ENCODE measurements at regions not wholly inside any gene's neighbourhood (a gene's known extent, or its start where the extent isn't known, plus 50 kb on each side); places are given as distances from the start of the nearest gene placed in this dataset.

- no peak for DNase-seq (ENCODE audit: low read depth in 2 of 2)
Measured at GRCh38 chr16:73255031-73255430, 207.1 kb upstream of the ZFHX3 start.

- DNase-seq (ENCODE audit: low read depth in 2 of 2): no peak
Measured at GRCh38 chr16:73253922-73254480, 206.1 kb upstream of the ZFHX3 start.

DNA sequence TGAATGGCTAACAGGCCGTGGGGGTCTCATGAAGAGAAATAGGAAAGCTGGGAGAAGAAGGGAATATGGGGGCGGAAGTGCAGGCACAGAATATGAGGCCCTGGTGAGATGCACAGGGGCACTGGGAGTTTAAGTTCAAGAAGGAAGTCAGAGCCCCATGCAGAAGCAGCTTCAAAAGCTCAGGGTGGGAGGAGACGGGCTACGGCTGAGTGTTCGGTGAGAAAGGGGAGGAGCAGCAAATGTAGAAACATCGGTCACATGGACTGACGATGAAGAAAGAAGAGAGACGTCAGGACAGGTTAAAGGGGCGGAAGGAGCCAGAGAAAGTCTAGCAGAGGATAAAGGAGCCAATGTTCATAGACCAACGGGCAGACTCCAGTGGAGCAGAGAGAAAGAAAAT, 204.5 kb upstream of the ZFHX3 start:
- no peak for DNase-seq (ENCODE audit: low read depth in 2 of 2)

- no peak for DNase-seq (ENCODE audit: low read depth in 2 of 2)
Measured at GRCh38 chr16:73251608-73252007, 203.7 kb upstream of the ZFHX3 start.

DNA sequence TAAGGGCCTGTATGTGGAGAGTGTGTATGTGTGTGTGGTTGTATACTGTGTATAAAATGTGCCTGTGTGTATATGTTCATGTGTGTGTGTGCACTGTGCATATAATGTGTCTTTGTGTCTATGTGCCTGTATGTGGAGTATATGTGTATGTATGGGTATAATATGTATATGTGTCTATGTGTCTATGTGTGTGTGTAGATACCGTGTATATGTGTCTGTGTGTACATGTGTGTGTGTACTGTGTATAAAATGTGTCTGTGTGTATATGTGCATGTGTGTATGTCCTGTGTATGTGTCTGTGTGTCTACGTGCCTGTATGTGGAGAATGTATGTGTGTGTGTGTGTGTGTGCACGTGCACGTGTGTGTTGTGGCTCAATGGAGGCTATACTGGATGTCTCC, 200.4 kb upstream of the ZFHX3 start:
- no peak for DNase-seq (ENCODE audit: low read depth in 2 of 2)

DNA sequence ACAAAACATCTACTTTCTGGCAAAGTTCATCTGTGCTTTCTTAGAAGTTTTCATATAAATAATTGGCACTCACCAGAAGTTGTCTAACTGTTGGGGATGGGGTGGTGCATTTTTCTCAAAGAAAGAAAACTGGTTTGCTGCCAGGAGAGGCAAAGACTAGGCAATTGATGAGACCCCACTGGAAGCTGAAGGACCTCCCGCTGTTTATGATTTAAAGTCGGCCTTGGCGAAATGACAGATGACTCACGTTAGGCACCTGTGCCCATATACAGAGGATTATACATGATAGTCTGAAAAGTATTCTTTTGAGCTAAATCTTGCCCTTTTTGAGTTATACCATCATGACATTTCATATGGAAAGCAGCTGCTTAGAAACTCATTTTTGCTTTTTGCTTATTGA, 193.0 kb upstream of the ZFHX3 start:
- DNase-seq (ENCODE audit: low read depth in 2 of 2): no peak

- no peak for DNase-seq (ENCODE audit: low read depth in 2 of 2)
Measured at GRCh38 chr16:73237601-73238000, 189.7 kb upstream of the ZFHX3 start.

DNA sequence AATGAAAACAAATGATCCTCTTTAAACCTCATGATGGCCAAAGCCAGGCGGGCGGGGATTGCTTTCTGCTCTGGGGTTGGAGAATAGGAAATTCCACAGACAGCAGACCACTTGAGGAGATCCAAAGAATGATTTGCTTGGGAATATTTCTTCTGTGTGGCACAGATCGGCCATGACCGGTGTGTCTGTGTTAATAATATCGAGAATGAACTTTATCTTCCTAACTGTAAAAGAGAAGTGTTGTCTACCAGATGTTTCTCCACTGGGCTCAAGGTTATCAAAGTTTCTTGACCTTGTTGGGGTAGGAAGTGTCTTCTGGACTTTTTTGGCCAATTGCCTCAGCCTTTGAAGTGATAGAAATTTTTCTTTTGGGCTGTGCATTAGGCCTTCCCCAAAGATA, 186.6 kb upstream of the ZFHX3 start:
- no peak for DNase-seq (ENCODE audit: low read depth in 2 of 2)

DNA sequence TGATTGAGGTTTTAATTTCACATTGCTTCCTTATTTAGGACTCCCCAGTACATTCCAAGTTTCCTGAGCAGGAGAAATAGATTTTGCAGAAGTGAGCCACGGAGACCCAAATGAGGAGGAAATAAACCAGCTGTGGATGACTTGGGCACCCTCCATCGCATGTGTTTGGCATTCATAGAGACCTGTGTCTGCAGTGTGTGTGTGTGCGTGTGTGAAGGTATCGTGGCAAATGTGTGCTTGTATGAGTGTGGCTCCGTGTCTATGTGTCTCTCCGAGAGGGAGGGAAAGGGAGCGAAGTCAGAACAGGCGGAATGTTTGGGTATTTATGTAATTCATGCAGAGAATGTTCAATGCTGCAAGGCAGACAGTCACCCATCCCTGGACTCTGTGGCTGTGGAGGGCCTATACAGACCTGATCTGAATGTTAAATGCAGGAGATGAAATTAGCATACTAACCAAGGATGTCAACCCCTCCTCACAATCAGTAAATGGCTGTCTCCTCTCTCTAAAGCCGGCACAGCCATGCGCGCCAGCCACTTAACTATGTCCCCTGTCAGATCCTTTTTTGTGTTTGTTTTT, 186.0 kb upstream of the ZFHX3 start:
- no peak for DNase-seq (ENCODE audit: low read depth in 2 of 2)

DNA sequence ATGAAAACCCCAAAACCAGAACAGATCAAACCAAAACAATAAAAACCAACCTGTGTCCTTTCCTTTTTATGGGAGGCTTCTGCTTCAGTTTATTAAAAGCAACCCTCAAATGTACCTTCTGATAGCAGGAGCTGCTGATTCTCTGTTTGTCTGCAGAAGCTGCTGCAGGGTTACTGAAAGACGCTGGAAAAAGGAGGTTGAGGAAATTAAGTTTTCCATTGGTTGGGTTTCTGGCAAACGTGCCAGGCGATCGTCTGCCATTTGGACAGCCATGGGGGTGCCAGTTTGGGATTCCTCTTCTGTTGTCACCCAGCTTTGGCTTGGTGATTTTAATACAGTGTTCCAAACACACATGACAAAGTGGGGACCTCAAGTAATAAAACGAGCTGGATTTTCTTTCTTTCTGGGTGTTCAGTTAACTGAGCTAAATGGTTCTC, 185.4 kb upstream of the ZFHX3 start:
- no peak for DNase-seq (ENCODE audit: low read depth in 2 of 2)

GRCh38 chr16:73232555-73233328, 184.8 kb upstream of the ZFHX3 start:
- DNase-seq (ENCODE audit: low read depth in 2 of 2): no peak

- DNase-seq (ENCODE audit: low read depth in 2 of 2): no peak
Measured at GRCh38 chr16:73231944-73232554, 184.1 kb upstream of the ZFHX3 start.

DNA sequence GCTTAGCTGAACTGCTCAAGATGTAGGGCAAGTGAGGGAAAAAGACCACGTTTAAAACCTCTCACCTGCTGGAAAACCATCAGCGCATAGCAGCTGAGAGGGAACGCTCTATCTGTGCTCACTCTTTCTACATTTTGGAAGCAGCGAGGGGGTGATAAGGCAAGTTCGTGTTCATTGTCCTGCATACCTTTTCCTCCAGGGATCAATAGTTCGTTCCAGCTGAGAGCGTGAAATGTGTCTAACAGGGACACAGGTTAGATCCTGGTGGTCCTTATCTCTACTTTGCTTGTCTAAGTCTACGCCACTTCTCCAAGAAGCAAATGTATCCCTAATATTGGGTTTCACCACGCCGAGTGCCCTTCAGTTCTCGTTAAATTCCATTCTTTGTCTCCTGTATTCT, 183.5 kb upstream of the ZFHX3 start:
- DNase-seq (ENCODE audit: low read depth in 2 of 2): no peak

DNA sequence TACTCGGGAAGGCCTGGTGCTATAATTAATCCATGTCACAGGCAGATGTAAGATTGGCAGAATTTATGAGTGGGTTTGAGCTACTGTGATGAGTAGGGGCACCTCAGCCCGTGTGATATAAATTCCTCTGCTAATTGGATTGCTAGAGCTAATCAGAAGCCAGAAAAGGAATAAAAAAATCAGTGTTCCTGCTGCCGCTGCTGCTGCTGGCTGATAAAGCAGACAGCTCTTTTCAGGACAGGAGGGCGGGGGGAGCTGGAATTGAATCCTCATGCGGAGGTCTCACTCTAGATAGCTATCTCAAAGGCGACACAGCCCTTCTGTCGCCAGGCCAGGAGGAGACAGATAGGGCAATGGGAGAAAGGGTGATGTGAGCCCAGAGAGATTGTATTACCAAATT, 182.7 kb upstream of the ZFHX3 start:
- no peak for DNase-seq (ENCODE audit: low read depth in 2 of 2)

- no peak for DNase-seq (ENCODE audit: low read depth in 2 of 2)
Measured at GRCh38 chr16:73228649-73229048, 180.7 kb upstream of the ZFHX3 start.

DNA sequence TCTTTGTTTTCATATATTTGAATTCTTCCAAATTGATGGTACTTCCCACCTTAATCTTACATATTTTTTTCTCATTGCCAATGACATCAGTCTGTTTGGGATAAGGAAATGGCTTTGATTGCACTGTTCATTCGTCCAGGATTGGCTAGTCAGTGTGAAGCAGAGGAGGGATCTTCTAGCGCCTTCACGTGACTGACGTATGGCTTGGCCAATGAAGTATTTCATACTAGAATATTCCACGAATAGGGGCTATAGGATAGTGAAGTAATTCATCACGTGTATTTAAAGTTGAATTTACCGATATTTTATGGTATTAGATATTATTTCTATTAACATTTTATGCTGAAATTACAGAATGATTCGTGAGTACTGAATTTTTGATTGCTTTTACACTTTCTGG, 178.7 kb upstream of the ZFHX3 start:
- no peak for DNase-seq (ENCODE audit: low read depth in 2 of 2)

- DNase-seq (ENCODE audit: low read depth in 2 of 2): no peak
Measured at GRCh38 chr16:73225983-73226382, 178.1 kb upstream of the ZFHX3 start.

DNA sequence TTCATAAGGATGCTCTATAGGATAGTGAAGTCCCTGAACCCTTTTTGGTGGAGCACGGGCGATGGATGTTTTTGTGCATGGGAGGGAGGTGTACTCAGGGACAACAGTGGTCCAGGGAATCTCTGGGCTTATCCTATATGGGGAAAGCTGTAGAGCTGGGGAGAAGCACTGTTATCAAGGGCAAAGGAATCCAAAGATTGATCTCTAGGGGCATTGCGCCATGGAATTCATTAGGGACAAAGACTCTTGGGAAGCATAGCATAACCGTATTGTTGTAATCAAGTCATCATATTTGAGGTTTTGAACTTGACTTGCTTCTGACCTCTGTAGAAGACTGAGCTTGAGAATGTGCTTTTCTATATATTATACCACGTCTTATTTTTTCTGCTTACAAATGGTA, 172.9 kb upstream of the ZFHX3 start:
- DNase-seq (ENCODE audit: low read depth in 2 of 2): no peak

- DNase-seq (ENCODE audit: low read depth in 2 of 2): no peak
Measured at GRCh38 chr16:73219176-73219575, 171.2 kb upstream of the ZFHX3 start.

DNA sequence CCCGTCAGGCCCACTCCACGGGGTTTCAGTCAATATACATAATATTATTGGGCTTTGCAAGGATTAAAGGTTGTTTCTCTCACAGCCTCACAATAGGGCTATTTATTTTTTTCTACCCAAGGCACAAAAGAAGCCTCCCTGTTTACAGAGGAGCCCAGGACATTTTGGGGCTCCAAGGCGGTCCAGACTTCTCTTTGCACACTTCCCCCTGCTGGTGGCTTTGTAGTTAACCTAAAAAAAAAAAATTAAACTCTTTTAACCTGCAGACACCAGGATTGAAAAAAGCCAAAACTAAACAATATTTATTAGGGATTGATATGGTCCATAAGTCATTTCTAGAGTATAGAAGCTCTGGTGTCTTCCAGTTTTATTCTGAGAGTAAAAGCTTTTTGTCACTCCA, 169.7 kb upstream of the ZFHX3 start:
- no peak for DNase-seq (ENCODE audit: low read depth in 2 of 2)

- DNase-seq (ENCODE audit: low read depth in 2 of 2): no peak
Measured at GRCh38 chr16:73216932-73217331, 169.0 kb upstream of the ZFHX3 start.

DNA sequence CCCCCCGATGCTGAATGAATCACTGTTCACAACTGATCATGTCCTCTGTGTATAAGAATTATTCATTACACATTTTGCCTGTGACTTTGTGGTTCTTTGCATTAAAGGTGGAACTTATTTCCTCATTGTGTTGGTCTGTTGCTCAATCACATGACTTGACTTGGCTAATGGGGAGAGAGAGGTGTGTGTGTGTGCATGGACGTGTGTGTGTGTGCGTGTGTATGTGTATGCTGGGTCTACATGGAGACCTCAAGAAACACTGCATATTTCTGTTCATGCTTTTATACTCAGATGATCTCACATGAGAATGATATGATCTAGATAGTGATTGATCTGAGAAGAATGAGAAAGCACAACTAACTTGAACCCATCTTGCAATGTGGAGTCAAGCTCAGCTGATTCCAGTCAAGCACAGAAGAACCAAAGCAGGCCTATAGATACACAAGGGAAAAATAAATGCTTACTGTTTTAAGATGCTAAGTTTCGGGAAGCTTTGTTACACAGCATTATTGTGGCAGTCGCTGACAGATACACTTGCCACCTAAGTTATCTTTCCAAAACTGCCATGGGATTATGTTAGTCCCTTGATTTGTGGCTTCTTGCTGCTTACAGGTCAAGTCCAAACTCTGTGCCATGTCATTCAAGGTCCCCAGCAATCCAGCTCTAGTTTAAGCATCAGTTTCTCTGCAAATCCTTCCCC, 167.9 kb upstream of the ZFHX3 start:
- DNase-seq (ENCODE audit: low read depth in 2 of 2): no peak

All from stimulated activated CD8-positive, alpha-beta memory T cell treated with anti-CD3 and anti-CD28 coated beads, Interleukin-2, amount 100 ng/mL, for 48 hours (primary cell).